Gastrocnemius medialis (tissue), 4 donors: ENCODE measurements at regions not wholly inside any gene's neighbourhood (a gene's known extent, or its start where the extent isn't known, plus 50 kb on each side); places are given as distances from the start of the nearest gene placed in this dataset.

ENCODE experiments used
- CTCF ChIP-seq, 5 experiments: fragments of 450-650 bp in 3 of 5; fragments of 200-600 bp in 2 of 5; sonication (generic) in 2 of 5; IDR thresholded peaks in 4 of 5; conservative IDR thresholded peaks in 1 of 5; 1 replicate in 4 of 5; 2 replicates in 1 of 5; pipeline ENCODE4 v1.5.1; 2016 to 2019; ENCODE audit warnings: antibody characterized with exemption in 5 of 5, mild to moderate bottlenecking in 3 of 5, moderate library complexity in 3 of 5
- POLR2A ChIP-seq, 2 donors: fragments of 450-650 bp; IDR thresholded peaks; one replicate each; pipeline ENCODE4 v1.6.1; 2017; ENCODE audit warnings: antibody characterized with exemption in 2 of 2, mild to moderate bottlenecking in 2 of 2, moderate library complexity in 2 of 2

- no peak for TF ChIP-seq POLR2A (IDR thresholded peaks at IDR 0.05)
- no peak for TF ChIP-seq CTCF (IDR thresholded peaks at IDR 0.05 in 4 of 5, conservative IDR thresholded peaks at IDR 0.05 in 1 of 5)
These were observed 246.5 kb upstream of the GOLIM4 start for GRCh38 chr3:168341956-168342936.
